HepG2 (cell line): ENCODE measurements at regions not wholly inside any gene's neighbourhood (a gene's known extent, or its start where the extent isn't known, plus 50 kb on each side); places are given as distances from the start of the nearest gene placed in this dataset.

Source experiments
- ATAC-seq: fragments of 200-7000 bp; cut with Tn5 transposase; 3 replicates; pipeline ENCODE4 v1.9.1; 2020; ENCODE audit warnings: mild to moderate bottlenecking, moderate library complexity
- BruUV-seq: library from RNA; stranded (reverse); fragments of 400-500 nt; replicated peaks from 2 replicates; lab custom pipeline; 2021; lab: Mats Ljungman, UMichigan
- CTCF ChIA-PET: fragments of 300-600 bp; formaldehyde crosslinking; extraction: SDS; loops from one replicate; lab custom pipeline; 2021; ENCODE audit warnings: low total read pairs, inconsistent platforms, low intra/inter-chr PET ratio; lab: Yijun Ruan, JAX
- POLR2A ChIA-PET: fragments of 350-600 bp; sonication (Branson Sonifier 250); formaldehyde crosslinking; loops from one replicate; lab custom pipeline; 2020; ENCODE audit warnings: antibody characterized with exemption, inconsistent platforms; lab: Yijun Ruan, JAX
- DNase-seq: peaks from one replicate; pipeline ENCODE4 v3.0.0-alpha.2; 2015; ENCODE audit warnings: low spot score
- FAIRE-seq: peaks from 3 replicates; lab custom pipeline; 2011; peaks lifted over from hg19 to GRCh38; lab: Jason Lieb, UNC
- H2AFZ ChIP-seq: one replicate; pipeline ENCODE4 v1.6.1; 2011; ENCODE audit warnings: low read length, inconsistent platforms
- H3K27ac ChIP-seq: fragments of 300-600 bp; 3 replicates; pipeline ENCODE4 v1.8.0; 2011; ENCODE audit warnings: mixed run types, mild to moderate bottlenecking, mixed read lengths, low read length, inconsistent platforms; ENCODE audit not compliant: insufficient read depth; ENCODE audit errors: extremely low read length
- H3K27me3 ChIP-seq, 2 experiments: fragments of 200-600 bp in 1 of 2; 2 replicates in 1 of 2; 3 replicates in 1 of 2; pipeline versions ENCODE4 v1.6.0 to v1.8.0; 2011; ENCODE audit warnings: low read length in 2 of 2, mild to moderate bottlenecking in 2 of 2, moderate library complexity in 2 of 2, inconsistent platforms in 1 of 2; ENCODE audit not compliant: insufficient read depth in 2 of 2, control insufficient read depth in 1 of 2
- H3K36me3 ChIP-seq, 2 experiments: fragments of 200-600 bp in 1 of 2; replicated peaks in 1 of 2; 2 replicates in 1 of 2; 3 replicates in 1 of 2; pipeline versions ENCODE4 v1.5.1 to v1.8.0; 2011; ENCODE audit warnings: low read length in 2 of 2, inconsistent platforms in 1 of 2; ENCODE audit not compliant: insufficient read depth in 2 of 2, control insufficient read depth in 1 of 2
- H3K4me1 ChIP-seq: 2 replicates; pipeline ENCODE4 v1.5.1; 2012; ENCODE audit warnings: low read length, inconsistent platforms; ENCODE audit not compliant: insufficient read depth
- H3K4me2 ChIP-seq: 2 replicates; pipeline ENCODE4 v1.6.0; 2011; ENCODE audit warnings: low read depth, low read length, inconsistent platforms
- H3K4me3 ChIP-seq, 3 experiments: fragments of 200-600 bp in 1 of 3; sonication (generic), shearing (Covaris generic) in 1 of 3; replicated peaks in 1 of 3; 2 replicates each; pipeline ENCODE4 v1.5.1; 2011 to 2016; ENCODE audit warnings: low read length in 3 of 3, inconsistent platforms in 2 of 3, low read depth in 2 of 3, mild to moderate bottlenecking in 2 of 3, control low read depth in 1 of 3, mixed read lengths in 1 of 3; ENCODE audit not compliant: insufficient read depth in 1 of 3
- H3K79me2 ChIP-seq: one replicate; pipeline ENCODE4 v1.6.1; 2011; ENCODE audit warnings: low read length, inconsistent platforms; ENCODE audit not compliant: insufficient read depth
- H3K9ac ChIP-seq: 2 replicates; pipeline ENCODE4 v1.6.0; 2011; ENCODE audit warnings: mild to moderate bottlenecking, low read depth, low read length, inconsistent platforms; ENCODE audit not compliant: insufficient read depth
- H3K9me3 ChIP-seq: 2 replicates; pipeline ENCODE4 v1.5.1; 2012; ENCODE audit warnings: mild to moderate bottlenecking, low read length
- H4K20me1 ChIP-seq: 2 replicates; pipeline ENCODE4 v1.6.0; 2011; ENCODE audit warnings: inconsistent platforms, mild to moderate bottlenecking, low read length, moderate library complexity; ENCODE audit not compliant: insufficient read depth
- ARNT2 ChIP-seq: sonication (generic); formaldehyde crosslinking; IDR thresholded peaks from 2 replicates; pipeline ENCODE4 v1.8.0; 2022; ENCODE audit warnings: mild to moderate bottlenecking, low read depth, missing genetic modification reagents, moderate library complexity
- EHMT2 ChIP-seq: fragments of 200-600 bp; sonication (generic); IDR thresholded peaks from 2 replicates; pipeline ENCODE4 v1.7.0; 2017; ENCODE audit warnings: antibody characterized with exemption, low read depth, low read length, borderline replicate concordance
- GLI4 ChIP-seq: sonication (generic); formaldehyde crosslinking; IDR thresholded peaks from 2 replicates; pipeline ENCODE4 v1.5.1; 2020; ENCODE audit warnings: missing genetic modification reagents, mild to moderate bottlenecking, moderate library complexity, borderline replicate concordance
- IRX3 ChIP-seq: sonication (generic); formaldehyde crosslinking; IDR thresholded peaks from 2 replicates; pipeline ENCODE4 v1.8.1; 2023; ENCODE audit warnings: mild to moderate bottlenecking, low read depth, missing genetic modification reagents, borderline replicate concordance
- KLF11 ChIP-seq: IDR thresholded peaks from 2 replicates; pipeline ENCODE4 v1.6.1; 2016; ENCODE audit warnings: missing compliant biosample characterization
- KLF13 ChIP-seq: sonication (generic); formaldehyde crosslinking; IDR thresholded peaks from 2 replicates; pipeline ENCODE4 v1.4.0; 2020; ENCODE audit warnings: mild to moderate bottlenecking, missing genetic modification reagents
- MEIS2 ChIP-seq: sonication (generic); formaldehyde crosslinking; IDR thresholded peaks from 2 replicates; pipeline ENCODE4 v1.9.0; 2021; ENCODE audit warnings: mild to moderate bottlenecking, missing genetic modification reagents
- NFRKB ChIP-seq: fragments of 450-650 bp; IDR thresholded peaks from 2 replicates; pipeline ENCODE4 v1.6.1; 2017
- NKX3-1 ChIP-seq: sonication (generic); formaldehyde crosslinking; IDR thresholded peaks from 2 replicates; pipeline ENCODE4 v1.5.0; 2020; ENCODE audit warnings: missing genetic modification reagents
- RFX1 ChIP-seq: fragments of 450-650 bp; IDR thresholded peaks from 2 replicates; pipeline ENCODE4 v1.6.1; 2017
- ZBTB7B ChIP-seq: sonication (generic); formaldehyde crosslinking; IDR thresholded peaks from 2 replicates; pipeline ENCODE4 v1.4.0; 2020; ENCODE audit warnings: missing genetic modification reagents
- WGBS: methylation state at CpG from one replicate; pipeline ENCODE4 v1.1.6; 2017; ENCODE audit warnings: low lambda C conversion rate; 5-methylcytosine and 5-hydroxymethylcytosine counted together
- in situ Hi-C: cut with HindIII; loops from 2 replicates; pipeline ENCODE4 v1.10.0; 2017; ENCODE audit warnings: low pct_unique_long_range_greater_than_20kb; ENCODE audit not compliant: extremely low pct_ligation_motif_present
- intact Hi-C: fragments of 100-400 bp; cut with micrococcal nuclease; formaldehyde crosslinking; loops from one replicate; pipeline ENCODE4 v1.10.0; 2022; ENCODE audit not compliant: unreplicated experiment
- TF ChIP-seq, protein P1 (sequence below): sonication (generic); formaldehyde crosslinking; IDR thresholded peaks from 2 replicates; pipeline ENCODE4 v1.5.0; 2020; ENCODE audit warnings: mild to moderate bottlenecking, missing genetic modification reagents
- TF ChIP-seq, protein P2 (sequence below): sonication (generic); formaldehyde crosslinking; IDR thresholded peaks from 2 replicates; pipeline ENCODE4 v1.5.1; 2020; ENCODE audit warnings: missing genetic modification reagents, mild to moderate bottlenecking, borderline replicate concordance
- TF ChIP-seq, protein P3 (sequence below): sonication (generic); formaldehyde crosslinking; IDR thresholded peaks from 2 replicates; pipeline ENCODE4 v1.4.0; 2020; ENCODE audit warnings: mild to moderate bottlenecking, missing genetic modification reagents
- TF ChIP-seq, protein P4 (sequence below): sonication (generic); formaldehyde crosslinking; IDR thresholded peaks from 2 replicates; pipeline ENCODE4 v1.9.0; 2021; ENCODE audit warnings: missing genetic modification reagents, borderline replicate concordance
- TF ChIP-seq, protein P5 (sequence below): IDR thresholded peaks from 2 replicates; pipeline ENCODE4 v1.6.1; 2016; ENCODE audit warnings: missing compliant biosample characterization, missing genetic modification reagents, borderline replicate concordance

- Histone ChIP-seq H3K4me3 (no peak overlapping the region), H2AFZ (no peak overlapping the region), H3K27ac (no peak overlapping the region), H3K36me3 (no peaks in the 10 kb centered on the region), H3K9me3 (peaks cover 80% of the 10 kb centered on the region), H4K20me1 (no peaks in the 10 kb centered on the region), H3K4me1 (no peaks in the 10 kb centered on the region), H3K4me2 (no peak overlapping the region), H3K9ac (no peak overlapping the region), H3K79me2 (no peaks in the 10 kb centered on the region), H3K27me3 (no peaks in the 10 kb centered on the region)
- ATAC-seq: no peak
- in situ Hi-C loops: no loop called here
- ChIA-PET CTCF (no interaction called here), POLR2A (no interaction called here)
- no peak for DNase-seq
- FAIRE-seq: no peak
- BruUV-seq: no TSS peak
- intact Hi-C loops: no loop called here
- 0% methylated on average over 1 of the region's 1 CpG for WGBS
- TF ChIP-seq, protein P1, sequence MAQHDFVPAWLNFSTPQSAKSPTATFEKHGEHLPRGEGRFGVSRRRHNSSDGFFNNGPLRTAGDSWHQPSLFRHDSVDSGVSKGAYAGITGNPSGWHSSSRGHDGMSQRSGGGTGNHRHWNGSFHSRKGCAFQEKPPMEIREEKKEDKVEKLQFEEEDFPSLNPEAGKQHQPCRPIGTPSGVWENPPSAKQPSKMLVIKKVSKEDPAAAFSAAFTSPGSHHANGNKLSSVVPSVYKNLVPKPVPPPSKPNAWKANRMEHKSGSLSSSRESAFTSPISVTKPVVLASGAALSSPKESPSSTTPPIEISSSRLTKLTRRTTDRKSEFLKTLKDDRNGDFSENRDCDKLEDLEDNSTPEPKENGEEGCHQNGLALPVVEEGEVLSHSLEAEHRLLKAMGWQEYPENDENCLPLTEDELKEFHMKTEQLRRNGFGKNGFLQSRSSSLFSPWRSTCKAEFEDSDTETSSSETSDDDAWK (CRISPR knock-in tag): no peak
- TF ChIP-seq ARNT2 (no peak), IRX3 (CRISPR knock-in tag) (no peak), ZBTB7B (CRISPR knock-in tag) (no peak), RFX1 (no peak), KLF11 (CRISPR knock-in tag) (no peak), KLF13 (no peak), MEIS2 (no peak), GLI4 (no peak), NFRKB (no peak), NKX3-1 (CRISPR knock-in tag) (no peak), EHMT2 (no peak)
- TF ChIP-seq, protein P2, sequence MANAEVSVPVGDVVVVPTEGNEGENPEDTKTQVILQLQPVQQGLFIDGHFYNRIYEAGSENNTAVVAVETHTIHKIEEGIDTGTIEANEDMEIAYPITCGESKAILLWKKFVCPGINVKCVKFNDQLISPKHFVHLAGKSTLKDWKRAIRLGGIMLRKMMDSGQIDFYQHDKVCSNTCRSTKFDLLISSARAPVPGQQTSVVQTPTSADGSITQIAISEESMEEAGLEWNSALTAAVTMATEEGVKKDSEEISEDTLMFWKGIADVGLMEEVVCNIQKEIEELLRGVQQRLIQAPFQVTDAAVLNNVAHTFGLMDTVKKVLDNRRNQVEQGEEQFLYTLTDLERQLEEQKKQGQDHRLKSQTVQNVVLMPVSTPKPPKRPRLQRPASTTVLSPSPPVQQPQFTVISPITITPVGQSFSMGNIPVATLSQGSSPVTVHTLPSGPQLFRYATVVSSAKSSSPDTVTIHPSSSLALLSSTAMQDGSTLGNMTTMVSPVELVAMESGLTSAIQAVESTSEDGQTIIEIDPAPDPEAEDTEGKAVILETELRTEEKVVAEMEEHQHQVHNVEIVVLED: no peak
- TF ChIP-seq, protein P3, sequence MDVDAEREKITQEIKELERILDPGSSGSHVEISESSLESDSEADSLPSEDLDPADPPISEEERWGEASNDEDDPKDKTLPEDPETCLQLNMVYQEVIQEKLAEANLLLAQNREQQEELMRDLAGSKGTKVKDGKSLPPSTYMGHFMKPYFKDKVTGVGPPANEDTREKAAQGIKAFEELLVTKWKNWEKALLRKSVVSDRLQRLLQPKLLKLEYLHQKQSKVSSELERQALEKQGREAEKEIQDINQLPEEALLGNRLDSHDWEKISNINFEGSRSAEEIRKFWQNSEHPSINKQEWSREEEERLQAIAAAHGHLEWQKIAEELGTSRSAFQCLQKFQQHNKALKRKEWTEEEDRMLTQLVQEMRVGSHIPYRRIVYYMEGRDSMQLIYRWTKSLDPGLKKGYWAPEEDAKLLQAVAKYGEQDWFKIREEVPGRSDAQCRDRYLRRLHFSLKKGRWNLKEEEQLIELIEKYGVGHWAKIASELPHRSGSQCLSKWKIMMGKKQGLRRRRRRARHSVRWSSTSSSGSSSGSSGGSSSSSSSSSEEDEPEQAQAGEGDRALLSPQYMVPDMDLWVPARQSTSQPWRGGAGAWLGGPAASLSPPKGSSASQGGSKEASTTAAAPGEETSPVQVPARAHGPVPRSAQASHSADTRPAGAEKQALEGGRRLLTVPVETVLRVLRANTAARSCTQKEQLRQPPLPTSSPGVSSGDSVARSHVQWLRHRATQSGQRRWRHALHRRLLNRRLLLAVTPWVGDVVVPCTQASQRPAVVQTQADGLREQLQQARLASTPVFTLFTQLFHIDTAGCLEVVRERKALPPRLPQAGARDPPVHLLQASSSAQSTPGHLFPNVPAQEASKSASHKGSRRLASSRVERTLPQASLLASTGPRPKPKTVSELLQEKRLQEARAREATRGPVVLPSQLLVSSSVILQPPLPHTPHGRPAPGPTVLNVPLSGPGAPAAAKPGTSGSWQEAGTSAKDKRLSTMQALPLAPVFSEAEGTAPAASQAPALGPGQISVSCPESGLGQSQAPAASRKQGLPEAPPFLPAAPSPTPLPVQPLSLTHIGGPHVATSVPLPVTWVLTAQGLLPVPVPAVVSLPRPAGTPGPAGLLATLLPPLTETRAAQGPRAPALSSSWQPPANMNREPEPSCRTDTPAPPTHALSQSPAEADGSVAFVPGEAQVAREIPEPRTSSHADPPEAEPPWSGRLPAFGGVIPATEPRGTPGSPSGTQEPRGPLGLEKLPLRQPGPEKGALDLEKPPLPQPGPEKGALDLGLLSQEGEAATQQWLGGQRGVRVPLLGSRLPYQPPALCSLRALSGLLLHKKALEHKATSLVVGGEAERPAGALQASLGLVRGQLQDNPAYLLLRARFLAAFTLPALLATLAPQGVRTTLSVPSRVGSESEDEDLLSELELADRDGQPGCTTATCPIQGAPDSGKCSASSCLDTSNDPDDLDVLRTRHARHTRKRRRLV: no peak
- TF ChIP-seq, protein P4, sequence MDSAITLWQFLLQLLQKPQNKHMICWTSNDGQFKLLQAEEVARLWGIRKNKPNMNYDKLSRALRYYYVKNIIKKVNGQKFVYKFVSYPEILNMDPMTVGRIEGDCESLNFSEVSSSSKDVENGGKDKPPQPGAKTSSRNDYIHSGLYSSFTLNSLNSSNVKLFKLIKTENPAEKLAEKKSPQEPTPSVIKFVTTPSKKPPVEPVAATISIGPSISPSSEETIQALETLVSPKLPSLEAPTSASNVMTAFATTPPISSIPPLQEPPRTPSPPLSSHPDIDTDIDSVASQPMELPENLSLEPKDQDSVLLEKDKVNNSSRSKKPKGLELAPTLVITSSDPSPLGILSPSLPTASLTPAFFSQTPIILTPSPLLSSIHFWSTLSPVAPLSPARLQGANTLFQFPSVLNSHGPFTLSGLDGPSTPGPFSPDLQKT: no peak
- TF ChIP-seq, protein P5, sequence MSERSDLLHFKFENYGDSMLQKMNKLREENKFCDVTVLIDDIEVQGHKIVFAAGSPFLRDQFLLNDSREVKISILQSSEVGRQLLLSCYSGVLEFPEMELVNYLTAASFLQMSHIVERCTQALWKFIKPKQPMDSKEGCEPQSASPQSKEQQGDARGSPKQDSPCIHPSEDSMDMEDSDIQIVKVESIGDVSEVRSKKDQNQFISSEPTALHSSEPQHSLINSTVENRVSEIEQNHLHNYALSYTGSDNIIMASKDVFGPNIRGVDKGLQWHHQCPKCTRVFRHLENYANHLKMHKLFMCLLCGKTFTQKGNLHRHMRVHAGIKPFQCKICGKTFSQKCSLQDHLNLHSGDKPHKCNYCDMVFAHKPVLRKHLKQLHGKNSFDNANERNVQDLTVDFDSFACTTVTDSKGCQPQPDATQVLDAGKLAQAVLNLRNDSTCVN (CRISPR knock-in tag): no peak
These were observed 939.2 kb upstream of the NRXN1 start for GRCh38 chr2:51971136-51971535.
